ENCODE measurements at regions not wholly inside any gene's neighbourhood (a gene's known extent, or its start where the extent isn't known, plus 50 kb on each side); places are given as distances from the start of the nearest gene placed in this dataset.

DNA sequence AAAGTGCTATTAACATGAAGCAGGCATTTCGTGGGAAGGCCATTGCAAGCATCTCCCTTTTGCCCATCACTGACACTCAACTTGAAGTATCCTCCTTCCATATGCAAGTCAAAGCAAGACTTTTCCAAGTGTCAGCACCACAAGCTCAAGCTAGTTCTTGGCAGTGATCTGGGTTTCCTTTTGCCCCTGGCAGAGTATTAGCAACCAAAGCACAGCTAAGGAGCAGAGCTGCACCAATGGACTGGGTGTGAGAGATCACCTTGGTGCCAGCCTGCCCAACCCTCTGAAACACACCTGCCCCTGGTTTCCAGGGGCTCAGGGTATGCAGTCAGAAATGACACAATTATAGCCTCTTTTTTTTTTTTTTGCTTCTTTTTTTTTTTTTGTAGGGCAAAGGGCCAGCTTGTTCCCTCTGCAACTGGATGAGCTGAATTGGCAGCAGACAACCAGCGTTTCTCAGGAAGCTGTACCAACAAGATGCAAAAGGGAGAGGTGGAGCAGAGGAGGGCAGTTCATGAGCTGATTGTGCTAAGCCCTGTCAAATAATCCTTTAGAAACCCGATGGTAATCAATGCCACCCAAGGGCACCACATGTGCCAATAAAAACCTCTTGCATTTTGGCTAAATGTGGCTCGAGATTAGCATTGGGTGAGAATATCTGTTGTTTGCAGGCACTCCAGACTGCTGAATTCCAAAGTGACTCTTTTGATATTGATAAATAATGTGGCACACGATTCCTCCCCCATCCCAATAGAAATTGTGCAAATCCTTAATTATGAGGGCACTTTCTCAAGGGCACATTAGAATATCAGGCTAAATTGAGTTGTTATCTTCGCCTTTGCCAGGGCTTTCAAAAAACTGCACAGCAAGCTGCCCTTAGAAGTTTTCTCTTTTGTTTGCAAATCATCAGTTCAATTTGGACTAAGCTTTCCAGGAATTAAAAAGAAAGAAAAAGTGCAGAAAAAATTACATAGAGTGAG, 192.4 kb downstream of the GAS1 start:
- Mint-ChIP-seq H3K36me3 (ENCODE audit: low read depth) (no peaks in the 10 kb centered on the region), H3K4me3 (no peak overlapping the region), H3K27ac (no peak overlapping the region), H3K27me3 (no peaks in the 10 kb centered on the region), H3K4me1 (no peaks in the 10 kb centered on the region), H3K9me3 (no peaks in the 10 kb centered on the region)
- POLR2A ChIA-PET, result no interaction called here
- TF ChIP-seq, protein P1, sequence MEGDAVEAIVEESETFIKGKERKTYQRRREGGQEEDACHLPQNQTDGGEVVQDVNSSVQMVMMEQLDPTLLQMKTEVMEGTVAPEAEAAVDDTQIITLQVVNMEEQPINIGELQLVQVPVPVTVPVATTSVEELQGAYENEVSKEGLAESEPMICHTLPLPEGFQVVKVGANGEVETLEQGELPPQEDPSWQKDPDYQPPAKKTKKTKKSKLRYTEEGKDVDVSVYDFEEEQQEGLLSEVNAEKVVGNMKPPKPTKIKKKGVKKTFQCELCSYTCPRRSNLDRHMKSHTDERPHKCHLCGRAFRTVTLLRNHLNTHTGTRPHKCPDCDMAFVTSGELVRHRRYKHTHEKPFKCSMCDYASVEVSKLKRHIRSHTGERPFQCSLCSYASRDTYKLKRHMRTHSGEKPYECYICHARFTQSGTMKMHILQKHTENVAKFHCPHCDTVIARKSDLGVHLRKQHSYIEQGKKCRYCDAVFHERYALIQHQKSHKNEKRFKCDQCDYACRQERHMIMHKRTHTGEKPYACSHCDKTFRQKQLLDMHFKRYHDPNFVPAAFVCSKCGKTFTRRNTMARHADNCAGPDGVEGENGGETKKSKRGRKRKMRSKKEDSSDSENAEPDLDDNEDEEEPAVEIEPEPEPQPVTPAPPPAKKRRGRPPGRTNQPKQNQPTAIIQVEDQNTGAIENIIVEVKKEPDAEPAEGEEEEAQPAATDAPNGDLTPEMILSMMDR (IDR thresholded peaks at IDR 0.05), result no peak
- CTCF ChIA-PET, result no interaction called here
- no peak for DNase-seq
- intact Hi-C loops (cut with micrococcal nuclease), result no loop called here
- no peak for ATAC-seq (ENCODE audit: low read depth)

DNA sequence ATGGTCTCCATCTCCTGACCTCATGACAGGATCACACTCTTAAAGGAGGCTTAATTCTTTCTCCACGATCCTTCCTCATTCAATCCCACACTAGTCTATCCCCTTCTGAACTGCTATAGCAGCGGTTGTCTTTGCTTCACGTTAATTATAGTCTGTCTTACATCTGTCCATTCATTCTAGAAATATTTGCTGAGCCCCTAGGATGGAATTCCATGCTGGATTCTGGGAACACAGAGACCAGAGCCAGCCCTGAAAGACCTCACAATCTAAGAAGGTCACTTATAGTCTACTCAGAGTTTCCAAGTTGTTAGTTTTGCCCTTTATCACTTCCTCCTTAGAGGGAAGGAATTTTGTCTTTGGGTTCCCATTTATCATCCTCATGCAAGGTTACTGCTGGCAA, 193.5 kb downstream of the GAS1 start:
- Mint-ChIP-seq H3K36me3 (ENCODE audit: low read depth) (no peaks in the 10 kb centered on the region), H3K27ac (no peak overlapping the region), H3K4me1 (no peaks in the 10 kb centered on the region), H3K27me3 (no peaks in the 10 kb centered on the region), H3K4me3 (no peak overlapping the region), H3K9me3 (no peaks in the 10 kb centered on the region)
- DNase-seq (no peak), ATAC-seq (ENCODE audit: low read depth) (no peak)
- ChIA-PET POLR2A (no interaction called here), CTCF (no interaction called here)
- intact Hi-C loops (cut with micrococcal nuclease), result no loop called here
- TF ChIP-seq, protein P1 (IDR thresholded peaks at IDR 0.05), result no peak

DNA sequence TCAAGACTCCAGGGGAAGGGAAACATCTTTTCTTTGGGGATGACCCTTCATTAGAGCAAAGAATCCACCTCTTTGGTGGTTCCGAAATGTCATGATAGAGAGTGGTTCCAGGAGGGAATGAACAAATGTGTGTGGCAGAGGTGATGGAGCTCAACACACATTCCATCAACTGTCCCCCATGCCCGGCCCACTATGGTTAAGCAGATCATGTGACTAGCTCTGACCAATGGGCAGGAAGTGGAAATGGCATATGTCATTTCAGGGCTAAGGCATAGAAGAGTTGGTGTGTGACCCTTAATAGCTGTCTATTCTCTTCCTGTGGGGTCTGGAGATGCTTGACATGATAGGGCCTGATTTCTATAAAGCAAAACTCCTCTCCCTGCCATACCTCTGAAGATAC, 194.6 kb downstream of the GAS1 start:
- H3K36me3 Mint-ChIP-seq (ENCODE audit: low read depth), result no peaks in the 10 kb centered on the region
- no peak for DNase-seq
- POLR2A ChIA-PET, result no interaction called here
- ATAC-seq (ENCODE audit: low read depth), result no peak
- no peaks in the 10 kb centered on the region for H3K9me3 Mint-ChIP-seq
- no peak overlapping the region for H3K27ac Mint-ChIP-seq
- no peaks in the 10 kb centered on the region for H3K27me3 Mint-ChIP-seq
- H3K4me3 Mint-ChIP-seq, result no peak overlapping the region
- TF ChIP-seq, protein P1 (IDR thresholded peaks at IDR 0.05), result no peak
- intact Hi-C loops (cut with micrococcal nuclease), result no loop called here
- no peaks in the 10 kb centered on the region for H3K4me1 Mint-ChIP-seq
- CTCF ChIA-PET, result no interaction called here

DNA sequence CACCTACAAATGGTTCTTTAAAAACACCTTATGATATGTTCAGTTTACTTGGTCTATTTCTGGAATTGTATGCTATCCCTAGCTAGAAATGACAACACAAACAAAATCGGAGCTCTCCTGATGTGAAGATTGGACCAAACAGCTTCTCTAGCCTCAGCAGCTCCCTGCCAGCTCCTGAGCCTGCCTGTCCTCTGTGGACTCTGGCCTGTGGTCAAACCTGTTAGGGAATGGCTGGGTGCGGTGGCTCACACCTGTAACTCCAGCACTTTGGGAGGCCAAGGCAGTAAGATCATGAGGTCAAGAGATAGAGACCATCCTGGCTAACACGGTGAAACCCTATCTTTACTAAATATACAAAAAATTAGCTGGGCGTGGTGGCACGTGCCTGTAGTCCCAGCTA, 195.3 kb downstream of the GAS1 start:
- POLR2A ChIA-PET, result no interaction called here
- Mint-ChIP-seq H3K27me3 (no peaks in the 10 kb centered on the region), H3K36me3 (ENCODE audit: low read depth) (no peaks in the 10 kb centered on the region), H3K27ac (no peak overlapping the region), H3K4me1 (no peaks in the 10 kb centered on the region), H3K9me3 (no peaks in the 10 kb centered on the region), H3K4me3 (no peak overlapping the region)
- ATAC-seq (ENCODE audit: low read depth), result no peak
- DNase-seq, result no peak
- intact Hi-C loops (cut with micrococcal nuclease), result no loop called here
- CTCF ChIA-PET, result no interaction called here
- TF ChIP-seq, protein P1 (IDR thresholded peaks at IDR 0.05), result no peak

DNA sequence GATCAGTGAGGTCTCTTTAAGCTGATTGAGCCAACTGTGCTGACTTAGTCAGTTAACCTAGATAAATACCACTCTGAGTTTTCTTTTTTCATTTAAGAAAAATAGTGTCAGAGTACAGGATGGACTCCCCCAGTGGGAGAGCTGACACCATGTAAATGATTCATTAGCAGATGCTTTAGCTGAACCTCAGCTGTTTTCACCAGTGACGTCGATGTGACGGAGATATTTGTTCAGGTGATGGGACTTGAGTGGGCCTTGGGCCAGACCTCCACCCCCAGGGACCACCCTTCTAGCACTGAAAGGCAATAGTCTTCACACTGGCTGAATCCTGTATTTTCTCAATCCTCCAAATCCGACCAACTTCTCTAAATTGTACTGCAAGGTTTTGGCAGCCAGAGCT, 196.1 kb downstream of the GAS1 start:
- no peak for DNase-seq
- Mint-ChIP-seq H3K4me1 (no peaks in the 10 kb centered on the region), H3K27me3 (no peaks in the 10 kb centered on the region), H3K9me3 (no peaks in the 10 kb centered on the region), H3K36me3 (ENCODE audit: low read depth) (no peaks in the 10 kb centered on the region), H3K27ac (no peak overlapping the region), H3K4me3 (no peak overlapping the region)
- POLR2A ChIA-PET, result no interaction called here
- TF ChIP-seq, protein P1 (IDR thresholded peaks at IDR 0.05), result no peak
- ATAC-seq (ENCODE audit: low read depth), result no peak
- CTCF ChIA-PET, result no interaction called here
- intact Hi-C loops (cut with micrococcal nuclease), result no loop called here
